Loucy (cell line): ENCODE measurements at regions not wholly inside any gene's neighbourhood (a gene's known extent, or its start where the extent isn't known, plus 50 kb on each side); places are given as distances from the start of the nearest gene placed in this dataset.

Source experiments
- CTCF ChIP-seq: fragments of 200-600 bp; sonication (generic); conservative IDR thresholded peaks from 2 replicates; pipeline ENCODE4 v1.5.1; 2014; ENCODE audit warnings: mild to moderate bottlenecking, antibody characterized with exemption, low read length
- EZH2phosphoT487 ChIP-seq: fragments of 200-600 bp; IDR thresholded peaks from 2 replicates; pipeline ENCODE4 v1.6.1; 2018; ENCODE audit warnings: antibody characterized with exemption, mild to moderate bottlenecking, moderate library complexity, borderline replicate concordance

- TF ChIP-seq CTCF, result no peak
- TF ChIP-seq EZH2phosphoT487, result no peak
Observed at GRCh38 chr3:163391407-163392181, 1686.7 kb downstream of the SI start.
